G401.6 (cell line): ENCODE measurements at regions not wholly inside any gene's neighbourhood (a gene's known extent, or its start where the extent isn't known, plus 50 kb on each side); places are given as distances from the start of the nearest gene placed in this dataset.
"Not testable (repeated sequence)": the region's sequence is repeated elsewhere in the genome, so short reads cannot be mapped to it uniquely, and the experiment has no call there.

Experiments
- FAIRE-seq: peaks from 2 replicates; lab custom pipeline; 2012; peaks lifted over from hg19 to GRCh38; lab: Jason Lieb, UNC

- FAIRE-seq, result no peak
Measured at GRCh38 chr13:112174476-112175110, 107.6 kb downstream of the SOX1 start.

DNA sequence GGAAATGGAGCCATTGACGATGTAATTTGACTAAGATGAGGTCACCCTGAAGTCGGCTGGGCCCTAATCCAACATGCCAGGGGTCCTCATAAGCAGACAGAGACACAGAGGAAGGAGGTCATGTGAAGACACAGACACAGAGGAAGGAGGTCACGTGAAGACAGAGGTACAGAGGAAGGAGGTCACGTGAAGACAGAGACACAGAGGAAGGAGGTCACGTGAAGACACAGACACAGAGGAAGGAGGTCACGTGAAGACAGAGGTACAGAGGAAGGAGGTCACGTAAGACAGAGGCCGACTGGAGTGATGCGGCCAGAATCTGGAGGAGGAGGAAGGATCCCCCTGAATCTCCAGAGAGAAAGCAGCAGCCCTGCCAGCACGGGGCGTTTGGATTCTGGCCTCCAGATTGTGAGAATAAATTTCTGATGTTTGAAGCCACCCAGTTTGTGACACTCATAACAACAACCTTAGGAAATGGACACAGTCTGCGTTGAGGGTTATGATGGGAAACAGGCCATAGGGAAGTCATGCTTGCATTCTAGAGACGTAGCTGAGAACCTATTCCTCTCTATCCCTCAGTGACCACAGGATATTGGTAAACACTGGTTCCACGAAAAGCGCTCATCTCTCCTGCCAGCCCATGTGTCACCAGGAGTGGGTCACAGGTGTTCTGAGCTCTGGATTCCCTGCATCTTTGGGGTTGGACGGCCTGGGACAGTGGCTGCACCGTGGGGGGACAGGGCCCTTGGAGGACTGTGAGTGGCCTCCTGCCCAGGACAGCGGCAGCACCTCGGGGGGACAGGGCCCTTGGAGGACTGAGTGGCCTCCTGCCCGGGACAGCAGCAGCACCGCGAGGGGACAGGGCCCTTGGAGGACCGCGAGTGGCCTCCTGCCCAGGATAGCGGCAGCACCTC, 108.5 kb downstream of the SOX1 start:
- no peak for FAIRE-seq

DNA sequence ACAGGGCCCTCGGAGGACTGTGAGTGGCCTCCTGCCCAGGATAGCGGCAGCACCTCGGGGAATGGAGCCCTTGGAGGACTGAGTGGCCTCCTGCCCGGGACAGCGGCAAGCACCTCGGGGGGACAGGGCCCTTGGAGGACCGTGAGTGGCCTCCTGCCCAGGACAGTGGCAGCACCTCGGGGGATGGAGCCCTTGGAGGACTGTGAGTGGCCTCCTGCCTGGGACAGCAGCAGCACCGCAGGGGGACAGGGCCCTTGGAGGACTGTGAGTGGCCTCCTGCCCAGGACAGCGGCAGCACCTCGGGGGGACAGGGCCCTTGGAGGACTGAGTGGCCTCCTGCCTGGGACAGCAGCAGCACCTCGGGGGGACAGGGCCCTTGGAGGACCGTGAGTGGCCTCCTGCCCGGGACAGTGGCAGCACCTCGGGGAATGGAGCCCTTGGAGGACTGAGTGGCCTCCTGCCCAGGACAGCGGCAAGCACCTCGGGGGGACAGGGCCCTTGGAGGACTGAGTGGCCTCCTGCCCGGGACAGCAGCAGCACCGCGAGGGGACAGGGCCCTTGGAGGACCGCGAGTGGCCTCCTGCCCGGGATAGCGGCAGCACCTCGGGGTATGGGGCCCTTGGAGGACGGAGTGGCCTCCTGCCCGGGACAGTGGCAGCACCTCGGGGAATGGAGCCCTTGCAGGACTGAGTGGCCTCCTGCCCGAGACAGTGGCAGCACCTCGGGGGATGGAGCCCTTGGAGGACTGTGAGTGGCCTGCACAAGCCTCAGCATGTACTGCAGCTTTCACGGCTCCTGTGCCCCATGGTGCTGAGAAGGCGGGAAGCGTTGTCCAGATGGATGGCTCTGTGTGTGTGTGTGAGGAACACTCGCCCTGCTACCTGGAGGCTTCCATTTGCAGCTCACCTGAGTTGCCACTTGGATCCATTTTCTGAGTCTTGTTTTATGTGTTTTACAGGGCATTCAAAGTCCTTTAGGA, 109.5 kb downstream of the SOX1 start:
- not testable (repeated sequence) for FAIRE-seq

- no peak for FAIRE-seq
Measured at GRCh38 chr13:112177450-112178288, 110.7 kb downstream of the SOX1 start.

GRCh38 chr13:112178769-112179168, 111.8 kb downstream of the SOX1 start:
- FAIRE-seq, result no peak

DNA sequence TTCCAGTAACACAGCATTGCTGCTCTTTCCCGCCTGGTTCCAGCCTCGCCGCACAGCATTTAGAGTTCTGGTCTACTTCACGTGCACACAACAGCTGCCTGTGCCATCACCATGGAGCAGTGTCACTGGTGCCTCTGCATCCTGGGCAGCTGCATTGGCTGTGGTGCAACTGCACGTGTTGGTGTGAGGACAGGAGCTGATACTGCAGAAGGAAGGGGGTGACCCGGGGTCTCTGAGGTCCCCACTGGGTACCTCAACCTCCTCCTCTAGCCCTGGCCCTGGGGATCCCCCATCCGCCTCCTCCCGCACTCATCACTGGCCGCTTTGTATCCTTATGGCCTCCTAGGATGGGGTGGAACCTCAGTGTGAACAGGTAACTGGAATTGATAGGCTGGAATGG, 112.5 kb downstream of the SOX1 start:
- no peak for FAIRE-seq

GRCh38 chr13:112179995-112180394, 113.0 kb downstream of the SOX1 start:
- FAIRE-seq, result no peak

GRCh38 chr13:112181336-112182067, 114.6 kb downstream of the SOX1 start:
- FAIRE-seq, result no peak

DNA sequence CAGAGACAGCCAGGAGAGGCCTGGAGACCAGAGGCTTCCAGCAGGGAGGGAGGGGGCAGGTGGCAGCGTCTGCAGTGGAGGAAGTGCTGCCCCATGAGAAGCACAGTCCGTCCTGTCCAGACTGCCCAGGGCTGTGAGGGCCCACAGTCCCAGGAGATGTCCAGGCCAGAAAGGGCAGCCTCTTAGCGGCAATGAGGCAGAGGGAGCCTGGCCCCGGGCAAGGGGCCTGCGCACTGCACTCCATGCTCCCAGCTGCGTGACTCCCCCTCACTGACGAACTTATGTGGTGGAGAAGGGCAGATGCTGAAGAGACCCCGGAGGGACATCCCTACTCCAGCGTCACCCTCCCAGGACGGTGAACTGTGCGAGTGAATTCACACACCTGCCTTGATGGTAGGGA, 115.3 kb downstream of the SOX1 start:
- FAIRE-seq, result no peak

GRCh38 chr13:112182846-112183531, 116.0 kb downstream of the SOX1 start:
- FAIRE-seq, result no peak

- no peak for FAIRE-seq
Measured at GRCh38 chr13:112183532-112184090, 116.7 kb downstream of the SOX1 start.

GRCh38 chr13:112184261-112184660, 117.3 kb downstream of the SOX1 start:
- FAIRE-seq, result no peak

- FAIRE-seq, result no peak
Measured at GRCh38 chr13:112184851-112185371, 118.0 kb downstream of the SOX1 start.

DNA sequence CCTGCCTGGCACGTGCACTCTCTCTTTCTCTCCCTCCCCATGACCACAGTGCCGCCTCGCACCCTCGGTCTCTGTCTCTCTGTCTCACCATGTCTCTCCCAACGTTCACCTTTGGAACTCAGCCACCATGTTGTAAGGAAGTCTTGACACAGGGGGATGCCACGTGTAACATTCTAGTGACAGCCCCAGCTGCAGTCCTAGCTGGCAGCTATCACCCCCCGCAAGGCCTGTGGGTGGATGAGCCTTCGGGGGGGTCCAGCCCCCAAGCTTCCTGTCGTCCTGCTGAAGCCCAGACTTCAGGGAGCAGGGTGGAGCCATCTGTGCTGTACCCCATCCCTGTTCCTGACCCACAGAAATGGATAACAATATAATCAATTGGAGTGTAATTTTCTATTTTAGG, 118.5 kb downstream of the SOX1 start:
- no peak for FAIRE-seq

GRCh38 chr13:112186091-112186490, 119.1 kb downstream of the SOX1 start:
- FAIRE-seq, result no peak

DNA sequence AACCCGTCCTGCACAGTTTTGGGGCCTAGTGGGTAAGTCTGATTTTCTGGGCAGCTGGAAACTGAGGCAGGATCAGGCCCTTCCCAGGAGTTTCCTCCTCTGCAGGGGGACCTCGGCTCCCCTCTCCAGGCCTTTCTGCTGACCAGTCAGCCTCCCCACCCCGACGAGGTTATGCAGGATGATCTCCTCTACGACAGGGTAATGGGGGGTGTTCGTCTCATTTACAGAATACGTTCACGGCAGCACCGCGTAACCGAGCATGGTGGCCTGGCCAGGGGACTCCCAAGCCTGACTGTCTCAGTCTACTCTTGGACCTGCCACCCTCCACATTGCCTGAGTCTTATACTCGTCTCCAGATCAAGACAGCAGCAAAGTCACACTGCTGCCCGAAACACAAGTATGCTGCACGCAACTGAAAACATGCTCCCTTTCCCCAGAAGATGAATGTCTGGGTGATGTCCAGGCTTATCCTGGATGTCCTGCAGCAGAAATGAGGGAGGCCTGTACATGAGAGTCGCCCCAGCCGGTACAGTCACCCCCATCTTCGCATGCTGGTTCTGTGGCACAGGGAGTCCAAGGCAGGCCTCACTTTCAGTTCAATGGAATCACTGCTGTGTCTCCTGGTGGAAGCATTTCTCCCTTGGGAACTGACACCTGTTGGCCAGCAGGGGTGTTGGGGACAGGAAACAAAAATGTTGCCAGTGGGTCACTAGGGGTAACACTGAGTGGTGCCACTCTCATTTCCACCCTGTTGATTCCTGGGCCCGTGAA, 120.8 kb downstream of the SOX1 start:
- FAIRE-seq, result no peak

DNA sequence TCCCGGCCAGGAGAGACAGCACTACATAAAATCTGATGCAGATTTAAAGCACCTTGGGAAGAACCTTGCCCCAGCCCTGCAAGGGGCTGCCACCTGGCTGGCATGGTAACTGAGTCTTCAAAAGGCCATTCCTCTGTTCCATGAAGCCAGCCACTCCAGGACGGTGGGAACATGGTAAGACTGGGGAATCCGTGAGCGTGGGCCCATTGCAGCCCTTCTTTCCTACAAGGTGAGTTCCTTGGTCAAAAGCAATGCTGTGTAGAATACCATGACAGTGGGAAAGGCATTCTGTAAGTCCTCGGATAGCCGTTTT, 121.3 kb downstream of the SOX1 start:
- no peak for FAIRE-seq

DNA sequence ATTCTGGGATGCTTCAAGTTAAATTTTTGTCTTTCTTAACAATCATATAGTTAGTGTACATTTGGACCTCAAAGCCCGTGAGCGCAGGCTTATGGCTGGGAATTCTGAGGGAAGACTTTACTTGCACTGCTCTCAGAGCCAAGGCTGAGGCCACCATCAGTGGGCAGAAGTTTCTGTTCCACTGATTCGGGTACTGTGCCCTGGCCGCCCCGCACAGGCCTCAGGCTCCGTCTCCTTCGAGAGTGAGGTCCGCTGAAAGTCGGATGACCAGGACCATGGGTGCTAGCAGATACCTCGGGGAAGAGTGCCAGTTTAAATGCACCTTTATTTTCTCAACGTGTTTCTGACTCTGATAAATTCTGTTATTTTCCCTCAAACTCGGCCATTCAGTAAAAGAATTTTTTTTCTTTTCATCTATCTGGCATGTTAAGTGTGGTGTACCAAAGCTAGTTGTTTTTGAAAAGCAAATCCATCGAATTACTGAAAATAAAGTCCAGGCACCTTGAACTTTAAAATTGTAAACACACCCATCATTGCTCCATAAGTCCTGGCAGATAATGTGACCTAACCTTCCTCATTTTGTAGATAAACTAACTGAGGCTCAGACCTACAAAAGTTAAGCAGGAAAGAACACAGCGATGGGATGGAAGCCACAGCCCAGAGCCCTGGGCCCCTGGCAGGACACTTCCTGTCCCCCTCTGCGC, 126.7 kb downstream of the SOX1 start:
- FAIRE-seq, result no peak

DNA sequence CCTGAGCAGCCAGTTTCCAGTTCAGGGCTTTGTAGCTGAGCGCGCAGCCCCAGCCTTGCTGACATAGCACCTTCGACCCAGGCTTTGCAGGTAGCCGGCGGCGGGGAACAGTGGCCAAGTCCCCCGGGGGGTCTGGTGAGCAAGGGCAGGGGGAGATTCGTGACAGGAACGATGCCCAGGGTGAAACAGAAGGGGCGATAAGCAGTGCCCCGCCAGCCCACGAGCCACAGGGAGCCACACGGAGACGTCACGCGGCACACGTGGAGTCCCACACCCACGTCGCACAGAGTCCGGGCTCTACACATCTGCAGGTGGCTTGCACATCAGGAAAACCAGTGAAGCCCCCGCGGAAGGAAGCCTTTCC, 127.2 kb downstream of the SOX1 start:
- no peak for FAIRE-seq
